GM19043 (cell line): ENCODE measurements at regions not wholly inside any gene's neighbourhood (a gene's known extent, or its start where the extent isn't known, plus 50 kb on each side); places are given as distances from the start of the nearest gene placed in this dataset.

Experiments used
- ATAC-seq: cut with Tn5 transposase; IDR thresholded peaks from one replicate; pipeline ENCODE4 v1.9.1; 2021; ENCODE audit warnings: low read depth; ENCODE audit not compliant: unreplicated experiment

DNA sequence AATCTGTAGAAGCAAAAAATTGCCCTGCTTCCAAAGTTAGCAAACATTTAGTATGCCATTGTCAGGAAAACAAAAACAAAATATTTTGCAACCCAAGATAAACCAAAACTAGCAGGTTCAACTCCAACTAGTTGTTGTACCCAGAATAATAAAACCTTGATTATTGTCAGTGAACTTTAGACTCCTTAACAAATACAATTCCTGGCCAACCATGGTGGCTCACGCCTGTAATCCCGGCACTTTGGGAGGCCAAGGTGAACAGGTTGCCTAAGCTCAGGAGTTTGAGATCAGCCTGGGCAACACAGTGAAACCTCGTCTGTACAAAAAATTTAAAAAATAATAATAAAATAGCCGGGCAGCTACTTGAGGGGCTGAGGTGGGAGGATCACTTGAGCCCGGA is 53.6 kb upstream of the EPCAM start:
- no peak for ATAC-seq

DNA sequence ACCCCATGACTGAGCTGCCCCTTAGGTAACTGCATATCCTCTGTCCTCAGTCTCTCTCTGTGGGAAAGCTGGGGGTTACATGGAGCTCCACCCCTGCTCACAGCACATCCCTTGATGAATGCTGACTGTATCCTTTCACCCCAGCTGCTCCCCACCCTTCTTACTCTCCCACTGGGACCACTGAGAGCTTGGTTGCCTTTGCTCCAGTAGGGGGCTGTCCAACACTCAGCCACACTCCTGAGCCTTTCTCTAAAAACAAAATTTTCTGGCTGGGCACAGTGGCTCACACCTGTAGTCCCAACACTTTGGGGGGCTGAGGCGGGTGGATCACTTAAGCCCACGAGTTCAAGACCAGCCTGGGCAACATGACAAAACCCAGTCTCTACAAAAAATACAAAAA is 55.4 kb upstream of the EPCAM start:
- ATAC-seq, result no peak

DNA sequence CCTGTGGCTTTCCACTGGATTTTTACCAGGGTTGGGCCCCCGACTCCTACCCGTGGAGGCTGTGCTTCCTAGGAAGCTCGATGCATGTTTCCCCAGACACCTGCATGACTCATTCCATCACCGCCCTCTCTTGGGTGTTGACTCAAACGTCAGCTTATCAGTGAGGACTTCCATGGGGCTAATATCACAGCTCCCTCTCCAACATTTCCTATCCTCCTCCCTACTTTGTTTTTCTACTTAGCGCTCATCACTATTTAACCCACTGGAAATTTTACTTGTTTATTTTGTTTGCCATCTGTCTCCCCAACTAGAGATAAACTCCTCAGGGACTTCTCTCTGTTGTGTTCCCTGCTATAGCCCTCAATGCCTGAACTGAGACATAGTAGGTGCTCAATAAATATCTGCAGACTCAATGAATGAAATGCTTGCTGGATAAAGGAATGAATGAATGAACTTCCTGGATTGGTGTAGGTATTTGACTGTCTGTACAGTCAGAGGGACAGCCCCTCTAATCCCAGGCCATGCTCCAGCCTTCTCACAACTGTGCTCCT is 55.9 kb upstream of the EPCAM start:
- ATAC-seq, result no peak

DNA sequence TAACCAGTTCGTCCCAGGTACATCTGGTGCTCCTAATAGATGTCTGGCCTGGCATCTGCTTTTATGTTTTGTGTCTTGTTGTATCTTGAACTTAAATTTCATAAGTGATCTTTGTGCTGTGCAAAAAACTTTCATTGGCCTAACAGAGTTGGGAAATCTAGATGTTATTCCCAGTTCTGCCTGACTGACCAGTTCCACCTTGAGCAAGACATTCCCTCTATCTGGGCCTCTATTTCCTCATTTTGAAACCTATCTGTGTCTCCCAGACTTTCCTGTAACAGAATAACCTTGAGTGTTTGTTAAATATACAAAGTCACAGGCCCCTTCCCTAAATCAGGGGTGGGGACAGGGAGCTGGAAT is 56.6 kb upstream of the EPCAM start:
- ATAC-seq, result no peak

DNA sequence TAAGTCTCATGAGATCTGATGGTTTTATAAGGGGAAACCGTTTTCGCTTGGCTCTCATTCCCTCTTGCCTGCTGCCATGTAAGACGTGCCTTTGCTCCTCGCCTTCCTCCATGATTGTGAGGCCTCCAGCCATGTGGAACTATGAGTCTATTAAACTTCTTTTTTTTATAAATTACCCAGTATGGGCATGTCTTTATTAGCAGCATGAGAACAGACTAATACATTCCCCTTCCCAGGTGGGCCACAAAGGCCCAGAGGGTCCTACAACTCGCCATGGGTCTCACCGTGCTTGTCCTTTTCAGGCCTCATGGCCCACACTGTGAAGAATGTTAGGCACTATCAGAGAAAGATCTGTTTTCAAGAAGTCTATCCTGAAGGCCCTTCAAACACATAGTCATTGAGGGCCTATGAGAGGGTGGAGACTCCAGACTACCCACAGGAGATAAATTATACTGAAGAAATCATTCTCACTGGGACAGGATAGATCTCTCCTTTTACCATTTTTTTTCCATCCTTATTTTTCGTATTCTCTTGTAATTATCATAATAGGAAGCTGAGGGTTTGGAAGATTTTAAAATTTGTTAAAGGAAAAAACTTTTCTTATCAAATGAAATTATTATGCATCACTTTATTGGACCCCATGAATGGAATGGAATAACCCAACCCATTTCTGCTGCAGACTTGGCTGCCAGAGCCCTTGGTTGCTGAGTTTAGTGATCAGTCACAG is 57.2 kb upstream of the EPCAM start:
- no peak for ATAC-seq

DNA sequence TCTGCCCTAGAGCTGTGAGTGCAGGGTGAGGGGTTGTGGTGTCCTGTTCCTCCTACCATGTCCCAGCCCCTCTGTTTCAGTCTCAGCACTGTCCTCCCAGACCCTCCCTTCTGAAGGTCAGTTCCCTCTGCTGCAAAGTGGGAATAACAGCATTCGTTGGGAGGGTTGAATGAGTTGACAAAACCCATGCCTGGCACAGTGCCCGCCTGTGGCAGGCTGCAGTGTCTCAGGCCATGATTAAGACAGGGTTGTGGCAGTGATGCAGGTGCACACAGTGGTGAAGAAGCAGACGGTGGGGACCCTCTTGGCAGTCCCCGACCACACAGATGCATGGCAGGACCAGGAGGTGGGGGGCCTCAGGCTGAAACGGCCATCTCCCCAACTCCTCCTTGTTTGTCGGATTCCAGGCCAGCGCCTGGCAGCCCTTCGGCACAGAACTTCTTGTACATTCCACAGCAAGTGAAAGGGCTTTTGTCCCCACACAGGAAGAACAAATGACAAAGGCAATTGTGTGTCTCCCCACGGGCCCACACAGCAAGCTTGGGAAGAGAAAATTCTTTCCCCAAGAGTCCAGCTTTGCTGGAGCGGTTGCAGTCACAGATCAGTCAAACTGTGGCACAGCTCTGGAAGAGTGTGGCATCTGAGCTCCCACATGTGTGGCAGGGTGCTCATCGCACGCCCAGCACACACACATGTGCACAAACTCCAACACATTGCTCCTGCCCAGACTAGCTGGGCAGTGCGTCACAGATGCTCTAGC is 58.1 kb upstream of the EPCAM start:
- ATAC-seq, result peak; percentile 3

DNA sequence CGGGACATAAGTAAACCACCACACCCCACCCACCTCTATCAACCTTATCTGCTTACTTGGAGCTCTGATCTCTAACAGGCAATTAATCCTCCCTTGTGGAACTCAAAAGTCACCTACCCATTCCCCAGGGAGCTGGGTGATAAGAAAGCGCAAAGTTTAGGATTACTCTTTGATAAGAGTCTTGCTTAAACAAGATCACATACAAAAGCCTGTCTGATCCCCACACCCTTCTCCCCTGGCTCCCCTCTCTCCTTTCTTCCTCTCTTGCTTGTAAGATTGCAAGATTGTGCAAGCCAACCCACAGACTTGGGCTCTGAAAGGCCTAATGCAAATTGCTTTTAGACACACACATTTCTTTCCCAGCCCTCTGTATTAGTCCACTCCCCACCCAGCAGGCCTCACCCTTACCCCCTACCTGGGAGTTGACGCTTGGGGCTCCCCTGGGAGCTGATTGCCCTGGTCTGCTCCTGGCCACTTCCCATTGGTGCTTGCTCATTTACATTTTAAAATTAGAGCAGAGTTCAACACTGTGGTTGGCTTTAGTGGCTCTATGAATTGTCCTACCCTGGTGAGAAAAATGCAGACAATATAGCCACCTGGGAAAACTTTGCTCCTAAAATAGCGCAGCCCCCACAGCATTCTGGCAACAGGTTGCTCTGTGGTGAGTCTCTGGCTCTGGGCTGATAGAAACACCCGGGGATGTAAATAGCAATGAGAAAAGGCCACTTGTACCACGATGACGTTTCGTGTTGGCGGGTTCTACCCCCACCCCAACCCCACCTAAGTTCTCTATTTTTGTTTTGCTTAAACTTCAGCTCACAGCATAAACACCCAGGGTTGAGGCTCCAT is 58.9 kb upstream of the EPCAM start:
- peak; percentile 75 for ATAC-seq

DNA sequence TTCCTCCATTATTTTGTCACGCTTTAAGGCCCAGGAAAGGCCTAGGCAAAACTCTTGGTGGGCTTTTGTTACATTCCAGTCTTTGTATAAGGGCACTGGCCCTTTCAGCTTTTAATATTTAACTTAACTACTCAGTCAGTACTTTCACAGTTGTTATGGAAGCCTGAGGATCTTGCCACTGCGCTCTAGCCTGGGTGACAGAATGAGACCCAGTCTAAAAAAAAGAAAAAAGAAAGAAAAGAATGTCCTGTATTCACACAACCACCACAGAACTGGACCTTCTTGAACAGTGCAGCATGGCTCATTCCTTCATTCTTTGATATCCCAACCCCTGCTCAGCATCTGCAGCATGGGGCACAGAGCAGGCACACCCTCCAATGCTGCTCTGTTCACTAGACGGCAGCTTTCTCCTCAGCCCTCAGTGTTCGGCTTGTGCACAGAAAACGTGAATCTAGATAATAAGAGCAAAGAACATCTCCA is 59.6 kb upstream of the EPCAM start:
- peak; percentile 2 for ATAC-seq

DNA sequence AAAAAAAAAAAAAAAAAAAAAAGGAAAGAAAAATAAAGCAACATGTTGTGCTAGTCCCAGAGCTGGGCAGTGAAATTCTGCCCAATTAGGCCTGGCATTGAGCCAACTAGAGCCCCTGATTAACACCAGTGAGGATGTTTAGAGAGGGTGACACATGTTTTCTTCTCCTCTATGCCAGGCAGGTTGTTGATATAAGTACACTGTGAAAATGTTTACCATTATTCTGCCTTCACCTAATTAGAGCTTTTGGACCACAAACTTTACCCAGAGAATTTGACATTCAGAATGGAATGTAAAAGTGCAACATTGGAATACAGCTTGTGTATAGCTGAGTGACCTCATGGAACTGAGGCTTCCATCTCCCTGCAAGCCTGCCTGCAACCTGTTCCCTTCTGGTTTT is 62.0 kb upstream of the EPCAM start:
- no peak for ATAC-seq

DNA sequence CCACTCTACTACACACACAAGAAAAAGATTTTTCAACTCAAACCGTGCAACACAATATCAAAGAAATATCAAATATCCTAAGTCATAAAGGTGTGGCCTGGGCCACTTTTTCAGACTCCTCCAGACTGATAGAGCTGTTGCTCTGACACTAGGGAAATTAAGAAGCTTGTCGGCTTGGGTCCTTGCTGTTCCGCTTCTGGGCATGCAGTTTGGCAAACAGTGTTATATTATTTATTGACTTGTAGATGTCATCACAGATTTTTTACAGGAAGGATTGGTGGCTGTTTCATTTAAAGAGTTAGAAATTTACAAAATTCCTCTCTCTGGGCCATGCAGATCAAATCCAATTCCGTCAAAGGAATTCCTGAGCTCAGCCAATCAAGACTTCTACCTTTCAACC is 64.5 kb upstream of the EPCAM start:
- no peak for ATAC-seq

DNA sequence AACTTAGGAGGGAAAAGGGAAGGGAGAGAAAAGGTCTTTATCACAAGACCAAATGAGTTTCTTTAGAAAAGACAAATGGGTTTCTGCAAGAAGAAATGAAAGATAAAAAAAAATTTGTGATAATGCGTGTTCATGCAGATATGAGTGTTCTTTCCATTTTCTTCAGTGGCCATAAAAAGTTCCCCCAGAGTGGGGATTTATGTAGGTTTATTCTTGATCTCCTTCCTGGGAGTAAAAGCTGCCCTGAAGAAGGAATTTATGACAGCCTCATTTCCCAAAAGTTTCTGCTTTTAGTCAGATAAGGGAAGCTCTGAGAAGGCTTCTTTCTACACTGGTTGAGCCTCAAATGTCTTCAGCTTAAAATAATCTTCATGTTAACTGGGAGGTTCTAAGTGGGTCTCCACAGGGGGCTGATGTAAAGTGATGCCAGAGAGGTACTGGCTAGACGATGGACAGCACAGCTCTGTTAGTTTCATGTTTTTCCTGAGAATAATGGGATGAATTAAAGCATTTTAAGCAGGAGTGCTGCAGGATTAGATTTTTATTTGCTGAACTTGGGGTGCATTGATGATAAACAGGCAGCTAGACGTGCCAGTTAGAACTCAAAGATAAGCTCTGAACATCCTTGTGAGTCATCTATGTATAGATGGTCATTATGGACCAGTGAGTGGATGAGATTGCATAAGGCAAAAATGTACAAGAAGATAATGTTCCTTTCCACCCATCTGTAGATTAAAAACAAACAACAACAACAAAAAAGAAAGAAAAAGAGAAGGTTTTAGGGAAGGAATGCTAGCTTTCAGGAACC is 65.6 kb upstream of the EPCAM start:
- no peak for ATAC-seq

DNA sequence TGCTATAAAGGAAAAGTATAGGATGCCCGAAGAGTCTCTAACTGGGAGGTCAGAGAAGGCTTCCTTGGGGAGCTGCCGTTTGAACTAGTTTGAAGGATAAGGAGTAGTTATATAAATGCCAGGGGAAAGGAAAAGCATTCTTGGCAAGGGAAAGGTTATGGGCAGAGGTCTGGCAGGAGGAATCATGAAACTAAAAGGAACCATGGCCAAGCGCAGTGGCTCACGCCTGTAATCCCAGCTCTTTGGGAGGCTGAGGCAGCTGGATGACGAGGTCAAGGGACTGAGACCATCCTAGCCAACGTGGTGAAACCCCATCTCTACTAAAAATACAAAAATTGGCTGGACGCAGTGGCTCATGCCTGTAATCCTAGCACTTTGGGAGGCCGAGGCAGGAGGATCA is 66.8 kb upstream of the EPCAM start:
- ATAC-seq, result no peak

DNA sequence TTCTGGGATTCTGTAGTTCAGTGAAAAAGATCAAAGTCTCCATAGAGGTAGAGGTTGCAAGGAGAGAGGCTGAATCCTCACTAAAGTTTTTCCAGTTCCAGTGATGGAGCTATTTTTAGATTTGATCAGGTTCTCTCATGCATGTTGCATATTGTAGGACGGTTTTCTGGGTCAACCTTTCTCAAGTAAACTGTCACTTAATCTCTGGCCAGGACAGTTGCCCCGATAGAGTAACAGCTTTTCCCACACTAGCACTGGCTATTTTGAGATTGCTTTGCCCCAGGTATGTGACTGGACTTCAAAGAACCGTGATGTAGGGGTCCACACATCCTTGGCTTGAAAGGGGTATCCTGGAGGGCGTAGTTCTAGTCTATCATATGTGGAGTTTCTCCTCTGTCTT is 67.4 kb upstream of the EPCAM start:
- no peak for ATAC-seq

DNA sequence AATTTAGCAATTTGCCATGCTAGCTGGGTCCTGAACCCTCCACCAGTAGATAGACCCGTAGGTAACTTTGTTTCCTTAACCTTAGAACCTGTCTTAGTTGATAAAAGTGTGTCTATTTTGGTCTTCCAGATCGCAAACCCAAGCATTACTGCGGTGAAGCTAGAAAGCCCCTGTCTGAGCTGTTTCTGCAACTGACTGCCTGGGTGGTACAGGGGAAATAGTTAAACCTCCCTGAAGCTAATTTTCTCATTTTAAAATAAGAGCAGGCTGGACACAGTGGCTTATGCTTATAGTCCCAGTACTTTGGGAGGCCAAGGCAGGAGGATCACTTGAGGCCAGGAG is 67.9 kb upstream of the EPCAM start:
- ATAC-seq, result peak; percentile 56

DNA sequence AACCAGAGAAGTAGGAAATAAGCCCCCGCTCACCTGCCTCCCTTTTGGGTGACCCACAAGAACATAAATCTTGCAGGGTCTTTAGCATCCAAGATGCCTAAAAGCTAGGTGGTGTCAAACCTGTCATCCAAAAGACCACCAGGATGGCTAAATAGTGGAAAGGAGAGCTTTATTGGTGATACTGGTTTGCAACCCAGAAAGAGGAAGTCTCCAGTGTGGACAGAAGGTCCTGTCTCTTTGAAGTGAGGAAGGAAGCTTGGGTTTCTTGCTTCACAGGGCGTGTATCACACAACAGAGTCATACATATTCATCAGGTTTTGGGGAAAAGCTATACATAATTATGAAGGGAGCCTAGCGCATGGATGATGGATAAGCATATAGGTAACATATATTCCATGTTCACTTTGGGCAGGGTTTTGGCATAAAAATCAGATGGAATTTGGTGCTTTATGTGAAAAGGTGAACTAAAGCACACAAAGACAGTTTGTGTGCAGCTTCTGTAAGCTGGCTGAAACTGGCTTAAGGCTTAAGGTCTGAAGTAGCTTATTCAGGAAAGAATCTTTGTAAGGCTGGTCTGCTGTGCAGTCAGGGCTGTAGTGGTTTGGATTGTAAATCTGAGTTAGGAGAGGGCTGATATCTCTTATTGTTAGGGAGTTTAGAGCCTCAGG is 68.4 kb upstream of the EPCAM start:
- peak; percentile 82 for ATAC-seq

DNA sequence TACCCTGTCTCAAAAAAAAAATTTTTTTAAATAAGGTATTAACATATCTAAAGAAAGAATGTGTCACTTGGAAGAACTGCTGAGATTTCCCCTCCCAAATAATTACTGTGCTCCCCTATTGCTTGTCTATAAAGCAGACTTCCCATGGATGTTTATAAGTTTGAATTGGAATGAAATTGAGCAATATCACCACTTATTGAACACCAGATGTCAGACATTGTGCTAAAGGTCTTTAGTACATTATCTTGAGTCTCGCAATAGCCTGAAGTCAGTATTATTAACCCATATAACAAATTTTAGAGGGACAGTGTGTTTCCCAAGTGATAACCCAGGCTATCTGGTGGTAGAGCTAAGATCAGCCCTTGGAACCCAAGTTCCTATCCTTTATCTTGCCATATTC is 69.0 kb upstream of the EPCAM start:
- no peak for ATAC-seq

DNA sequence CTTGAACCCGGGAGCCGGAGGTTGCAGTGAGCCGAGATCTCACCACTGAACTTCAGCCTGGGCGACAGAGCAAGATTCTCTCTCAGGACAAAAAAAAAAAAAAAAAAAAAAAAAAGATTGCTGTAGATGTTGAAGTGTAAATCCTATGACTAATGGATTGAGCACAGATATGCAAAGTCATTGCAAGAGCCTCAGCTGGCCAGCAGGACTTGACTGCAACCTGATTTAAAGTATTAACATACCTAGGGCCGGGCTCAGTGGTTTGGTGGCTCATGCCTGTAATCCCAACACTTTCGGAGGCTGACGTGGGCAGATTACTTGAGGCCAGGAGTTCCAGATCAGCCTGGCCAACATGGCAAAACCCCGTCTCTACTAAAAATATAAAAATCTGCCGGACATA is 69.6 kb upstream of the EPCAM start:
- no peak for ATAC-seq

DNA sequence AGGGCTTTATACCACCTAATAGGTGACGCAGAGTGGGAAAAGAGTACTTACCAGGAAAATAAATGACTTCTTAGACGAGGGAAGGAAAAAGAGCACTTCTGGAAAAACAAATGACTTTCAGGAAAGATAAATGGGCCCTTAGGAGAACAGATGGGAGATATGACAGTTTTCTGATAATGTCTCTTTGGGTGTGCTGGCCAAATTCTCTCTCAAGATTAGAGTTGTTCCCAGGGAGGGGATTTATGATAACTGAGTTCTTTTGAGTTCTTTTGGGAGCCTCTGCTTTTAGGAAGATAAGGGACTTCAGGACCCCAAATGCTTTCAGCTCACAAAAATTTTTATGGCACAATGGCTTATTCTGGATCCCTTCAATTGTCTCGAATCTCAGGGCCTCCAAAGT is 70.3 kb upstream of the EPCAM start:
- no peak for ATAC-seq

DNA sequence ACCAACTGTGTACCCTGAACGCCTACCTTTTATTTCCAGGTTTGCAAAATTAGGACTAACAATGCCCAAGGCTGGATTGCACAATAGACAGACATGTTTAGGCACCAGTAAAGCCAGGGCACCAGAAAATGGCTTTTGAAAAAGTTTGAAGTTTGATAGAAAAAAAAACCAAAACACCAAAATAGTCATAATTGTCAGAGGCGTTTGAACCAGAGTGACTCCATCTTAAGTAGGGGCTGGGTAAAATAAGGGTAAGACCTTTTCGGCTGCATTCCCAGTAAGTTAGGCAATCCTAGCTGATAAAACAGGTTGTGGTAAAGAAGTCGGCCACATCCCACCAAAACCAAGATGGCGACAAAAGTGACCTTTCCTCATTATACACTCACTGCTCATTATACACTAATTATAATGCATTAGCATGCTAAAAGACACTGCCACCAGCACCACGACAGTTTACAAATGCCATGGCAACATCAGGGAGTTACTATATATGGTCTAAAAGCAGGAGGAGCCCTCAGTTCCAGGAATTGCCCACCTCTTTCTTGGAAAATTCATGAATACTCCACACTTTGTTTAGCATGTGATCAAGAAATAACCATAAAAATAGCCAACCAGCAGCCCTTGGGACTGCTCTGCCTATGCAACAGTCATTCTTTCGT is 71.2 kb upstream of the EPCAM start:
- ATAC-seq, result no peak
